Parathyroid adenoma (tissue), 2 donors: ENCODE measurements at regions not wholly inside any gene's neighbourhood (a gene's known extent, or its start where the extent isn't known, plus 50 kb on each side); places are given as distances from the start of the nearest gene placed in this dataset.

Source experiments
- H2AFZ ChIP-seq: fragments of 300-600 bp; sonication (generic); one replicate; pipeline ENCODE4 v1.7.0; 2017; ENCODE audit warnings: antibody characterized with exemption, mild to moderate bottlenecking
- H3K27ac ChIP-seq: fragments of 300-600 bp; sonication (generic); one replicate; pipeline ENCODE4 v1.7.0; 2017
- H3K27me3 ChIP-seq: fragments of 300-600 bp; sonication (generic); one replicate; pipeline ENCODE4 v1.7.0; 2017; ENCODE audit warnings: low read length; ENCODE audit not compliant: control insufficient read depth, insufficient read depth
- H3K36me3 ChIP-seq: fragments of 300-600 bp; sonication (generic); one replicate; pipeline ENCODE4 v1.7.0; 2017; ENCODE audit warnings: low read length; ENCODE audit not compliant: control insufficient read depth, insufficient read depth
- H3K4me1 ChIP-seq: fragments of 300-600 bp; sonication (generic); one replicate; pipeline ENCODE4 v1.7.0; 2017; ENCODE audit warnings: control low read depth
- H3K4me2 ChIP-seq: fragments of 300-600 bp; sonication (generic); one replicate; pipeline ENCODE4 v1.7.0; 2017; ENCODE audit warnings: low read length
- H3K4me3 ChIP-seq: fragments of 300-600 bp; sonication (generic); one replicate; pipeline ENCODE4 v1.7.0; 2017; ENCODE audit warnings: low read depth, low read length
- H3K79me2 ChIP-seq: fragments of 300-600 bp; sonication (generic); one replicate; pipeline ENCODE4 v1.7.0; 2017; ENCODE audit warnings: control low read depth
- H3K9ac ChIP-seq: fragments of 300-600 bp; sonication (generic); one replicate; pipeline ENCODE4 v1.7.0; 2017; ENCODE audit warnings: mild to moderate bottlenecking
- H3K9me3 ChIP-seq: fragments of 300-600 bp; sonication (generic); one replicate; pipeline ENCODE4 v1.7.0; 2017; ENCODE audit warnings: low read length; ENCODE audit not compliant: control insufficient read depth
- CTCF ChIP-seq: fragments of 300-600 bp; sonication (generic); IDR thresholded peaks from one replicate; pipeline ENCODE4 v1.7.0; 2017; ENCODE audit warnings: antibody characterized with exemption, mild to moderate bottlenecking
- donor health status: primary hyperparathyroidism.

DNA sequence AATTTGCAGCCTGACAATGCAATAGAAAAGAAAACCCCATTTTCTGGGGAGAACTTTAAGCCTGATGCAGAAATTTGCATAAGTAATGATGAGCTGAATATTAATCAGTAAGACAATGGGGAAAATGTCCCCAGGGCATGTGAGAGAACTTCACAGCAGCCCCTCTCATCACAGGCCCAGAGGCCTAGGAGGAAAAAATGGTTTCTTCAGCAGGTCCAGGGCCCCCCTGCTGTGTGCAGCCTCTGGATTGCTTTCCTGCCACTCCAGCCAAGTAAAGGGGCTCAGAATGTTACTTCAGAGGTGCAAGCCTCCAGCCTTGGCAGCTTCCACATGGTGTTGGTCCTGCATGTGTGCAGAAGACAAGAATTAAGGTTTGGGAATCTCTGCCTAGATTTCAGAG is 900.3 kb upstream of the ROBO1 start:
- no peak overlapping the region for H2AFZ ChIP-seq
- no peak for TF ChIP-seq CTCF
- no peaks in the 10 kb centered on the region for H3K79me2 ChIP-seq
- H3K9me3 ChIP-seq: no peaks in the 10 kb centered on the region
- H3K4me3 ChIP-seq: no peak overlapping the region
- no peak overlapping the region for H3K4me2 ChIP-seq
- H3K36me3 ChIP-seq: no peaks in the 10 kb centered on the region
- H3K27me3 ChIP-seq: no peaks in the 10 kb centered on the region
- no peaks in the 10 kb centered on the region for H3K4me1 ChIP-seq
- no peak overlapping the region for H3K27ac ChIP-seq
- no peak overlapping the region for H3K9ac ChIP-seq

- H3K4me2 ChIP-seq: no peak overlapping the region
- H3K36me3 ChIP-seq: no peaks in the 10 kb centered on the region
- no peak overlapping the region for H3K9ac ChIP-seq
- H3K27ac ChIP-seq: no peak overlapping the region
- TF ChIP-seq CTCF: no peak
- H3K4me1 ChIP-seq: no peaks in the 10 kb centered on the region
- no peaks in the 10 kb centered on the region for H3K27me3 ChIP-seq
- H2AFZ ChIP-seq: no peak overlapping the region
- no peaks in the 10 kb centered on the region for H3K9me3 ChIP-seq
- H3K79me2 ChIP-seq: no peaks in the 10 kb centered on the region
- H3K4me3 ChIP-seq: no peak overlapping the region
These were observed 895.6 kb upstream of the ROBO1 start for GRCh38 chr3:80663426-80663825.

DNA sequence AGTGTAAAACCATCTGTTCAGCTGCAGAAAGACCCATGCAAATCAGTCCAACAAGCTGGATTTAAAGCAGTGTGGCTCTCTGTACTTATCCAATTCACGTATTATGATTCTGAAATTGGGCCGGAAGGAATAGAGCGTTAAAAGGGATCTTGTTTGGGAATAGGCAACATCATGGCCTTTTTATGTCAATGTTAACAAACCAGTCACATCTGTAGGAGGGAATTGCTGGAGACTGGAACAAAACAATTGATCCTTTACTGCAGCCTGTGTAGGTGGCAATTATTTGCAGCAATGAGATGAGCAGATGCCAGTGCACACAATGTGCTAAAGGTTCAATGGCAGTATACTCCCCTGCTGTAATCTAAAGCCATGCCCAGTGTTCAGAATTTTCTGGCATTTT is 887.4 kb upstream of the ROBO1 start:
- no peak for TF ChIP-seq CTCF
- no peaks in the 10 kb centered on the region for H3K4me1 ChIP-seq
- H2AFZ ChIP-seq: no peak overlapping the region

GRCh38 chr3:80649170-80649569 is 881.4 kb upstream of the ROBO1 start:
- Histone ChIP-seq H3K27ac (no peak overlapping the region), H3K4me2 (no peak overlapping the region), H3K4me1 (no peaks in the 10 kb centered on the region), H3K9ac (no peak overlapping the region), H3K9me3 (no peaks in the 10 kb centered on the region), H3K27me3 (no peaks in the 10 kb centered on the region), H3K79me2 (no peaks in the 10 kb centered on the region), H3K36me3 (no peaks in the 10 kb centered on the region), H3K4me3 (no peak overlapping the region), H2AFZ (no peak overlapping the region)
- no peak for TF ChIP-seq CTCF

More for the DNA sequence above, 887.4 kb upstream of the ROBO1 start:
- Histone ChIP-seq H3K27ac (no peak overlapping the region), H3K9ac (no peak overlapping the region), H3K79me2 (no peaks in the 10 kb centered on the region), H3K4me2 (no peak overlapping the region), H3K36me3 (no peaks in the 10 kb centered on the region), H3K9me3 (no peaks in the 10 kb centered on the region), H3K27me3 (no peaks in the 10 kb centered on the region), H3K4me3 (no peak overlapping the region)

DNA sequence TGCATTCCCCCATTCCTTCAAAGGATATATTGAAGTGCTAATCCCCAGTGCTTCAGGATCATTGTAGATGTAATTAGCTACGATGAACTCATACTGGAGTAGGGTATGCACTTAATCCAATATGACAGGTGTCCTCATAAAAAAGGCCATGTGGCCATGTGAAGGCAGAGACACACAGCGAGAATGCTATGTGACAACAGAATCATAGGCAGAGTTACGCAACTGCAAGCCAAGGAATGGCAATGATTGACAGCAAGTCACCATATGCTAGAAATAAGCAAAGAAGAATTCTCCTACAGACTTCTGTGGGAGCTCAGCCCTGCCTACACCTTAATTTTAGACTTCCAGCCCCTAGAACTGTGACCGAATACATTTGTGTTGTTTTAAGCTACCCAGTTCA is 875.6 kb upstream of the ROBO1 start:
- Histone ChIP-seq H3K27ac (no peak overlapping the region), H3K27me3 (no peaks in the 10 kb centered on the region), H3K36me3 (no peaks in the 10 kb centered on the region), H3K79me2 (no peaks in the 10 kb centered on the region), H3K4me3 (no peak overlapping the region), H3K9me3 (no peaks in the 10 kb centered on the region), H2AFZ (no peak overlapping the region), H3K4me2 (no peak overlapping the region), H3K9ac (no peak overlapping the region), H3K4me1 (no peaks in the 10 kb centered on the region)
- TF ChIP-seq CTCF: no peak
